ENCODE measurements at regions not wholly inside any gene's neighbourhood (a gene's known extent, or its start where the extent isn't known, plus 50 kb on each side); places are given as distances from the start of the nearest gene placed in this dataset.

- H3K9me3 Mint-ChIP-seq (ENCODE audit: low read depth), result peaks cover 5% of the 10 kb centered on the region
Measured at GRCh38 chr4:180721356-180721755, 1521.8 kb upstream of the TENM3 start.

GRCh38 chr4:180726611-180727010, 1516.6 kb upstream of the TENM3 start:
- TF ChIP-seq CTCF (IDR thresholded peaks at IDR 0.05; ENCODE audit: unreplicated experiment), result no peak
- no peak overlapping the region for H3K27ac Mint-ChIP-seq

More at GRCh38 chr4:180721356-180721755, 1521.8 kb upstream of the TENM3 start:
- H3K4me3 Mint-ChIP-seq (ENCODE audit: low read depth), result no peak overlapping the region
- no peaks in the 10 kb centered on the region for H3K27me3 Mint-ChIP-seq
- no peak for DNase-seq (ENCODE audit: low spot score, unreplicated experiment)
- H3K27ac Mint-ChIP-seq, result no peak overlapping the region
- no peak for TF ChIP-seq CTCF (IDR thresholded peaks at IDR 0.05; ENCODE audit: unreplicated experiment)
- H3K36me3 Mint-ChIP-seq (ENCODE audit: insufficient read depth), result no peaks in the 10 kb centered on the region
- no peaks in the 10 kb centered on the region for H3K4me1 Mint-ChIP-seq (ENCODE audit: low read depth)

DNA sequence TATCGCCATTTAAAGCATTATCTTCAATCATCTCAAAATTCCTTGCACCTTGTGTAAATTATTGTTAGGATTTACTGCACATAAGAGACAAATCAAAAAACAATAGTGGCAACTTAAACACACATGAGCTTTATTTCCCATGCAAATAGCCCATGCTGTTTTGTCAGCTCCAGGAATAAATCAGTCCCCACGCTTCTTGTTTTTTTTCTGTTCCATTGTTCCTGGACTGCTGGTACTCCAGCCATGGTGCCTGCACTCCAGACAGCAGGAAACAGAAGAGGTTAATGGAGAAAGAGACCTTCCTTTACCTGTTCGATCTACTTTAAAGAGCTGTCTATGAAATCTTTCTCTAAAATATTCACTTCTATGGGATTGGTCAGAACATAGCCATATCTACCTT, 1515.7 kb upstream of the TENM3 start:
- Mint-ChIP-seq H3K36me3 (ENCODE audit: insufficient read depth) (no peaks in the 10 kb centered on the region), H3K4me3 (ENCODE audit: low read depth) (no peak overlapping the region), H3K27me3 (no peaks in the 10 kb centered on the region), H3K9me3 (ENCODE audit: low read depth) (peaks cover 8% of the 10 kb centered on the region), H3K27ac (no peak overlapping the region), H3K4me1 (ENCODE audit: low read depth) (no peaks in the 10 kb centered on the region)
- DNase-seq (ENCODE audit: low spot score, unreplicated experiment), result no peak
- TF ChIP-seq CTCF (IDR thresholded peaks at IDR 0.05; ENCODE audit: unreplicated experiment), result no peak

More at GRCh38 chr4:180726611-180727010, 1516.6 kb upstream of the TENM3 start:
- Mint-ChIP-seq H3K9me3 (ENCODE audit: low read depth) (peaks cover 13% of the 10 kb centered on the region), H3K27me3 (no peaks in the 10 kb centered on the region), H3K4me3 (ENCODE audit: low read depth) (no peak overlapping the region), H3K4me1 (ENCODE audit: low read depth) (no peaks in the 10 kb centered on the region), H3K36me3 (ENCODE audit: insufficient read depth) (no peaks in the 10 kb centered on the region)
- no peak for DNase-seq (ENCODE audit: low spot score, unreplicated experiment)

DNA sequence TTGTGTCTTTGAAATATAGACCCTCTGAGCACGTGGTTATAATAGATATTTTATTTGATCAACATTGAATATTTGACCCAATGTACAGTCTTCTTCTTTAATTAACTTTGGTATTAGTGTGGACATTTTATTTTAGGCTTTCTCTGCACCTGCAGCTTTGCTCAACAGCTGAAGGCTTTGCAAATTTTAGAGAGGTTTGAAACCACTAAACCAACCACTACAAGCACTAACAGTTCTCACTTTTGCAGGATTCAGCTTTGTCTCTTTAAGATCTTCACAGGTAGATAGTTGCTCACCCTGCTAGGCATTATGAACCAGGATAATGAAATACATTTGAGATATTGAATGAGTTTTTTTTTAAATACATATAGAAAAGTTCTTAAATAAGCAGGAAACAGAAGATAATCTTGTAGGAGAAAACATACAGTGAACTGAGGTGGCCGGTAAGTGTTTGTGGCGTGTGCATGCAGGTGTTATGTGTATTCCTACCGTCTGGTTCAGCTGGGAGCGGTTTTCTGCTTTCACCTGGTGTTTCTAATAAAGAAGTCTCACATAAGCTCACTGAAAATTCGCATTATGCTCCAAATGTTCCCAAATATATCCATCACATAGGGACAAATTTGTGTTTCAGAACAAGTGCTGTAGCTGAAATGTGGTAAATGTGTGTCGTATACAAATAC, 1508.3 kb upstream of the TENM3 start:
- Mint-ChIP-seq H3K4me3 (ENCODE audit: low read depth) (no peak overlapping the region), H3K4me1 (ENCODE audit: low read depth) (no peaks in the 10 kb centered on the region), H3K36me3 (ENCODE audit: insufficient read depth) (no peaks in the 10 kb centered on the region), H3K9me3 (ENCODE audit: low read depth) (peaks cover 8% of the 10 kb centered on the region), H3K27ac (no peak overlapping the region), H3K27me3 (no peaks in the 10 kb centered on the region)
- TF ChIP-seq CTCF (IDR thresholded peaks at IDR 0.05; ENCODE audit: unreplicated experiment), result no peak
- no peak for DNase-seq (ENCODE audit: low spot score, unreplicated experiment)

DNA sequence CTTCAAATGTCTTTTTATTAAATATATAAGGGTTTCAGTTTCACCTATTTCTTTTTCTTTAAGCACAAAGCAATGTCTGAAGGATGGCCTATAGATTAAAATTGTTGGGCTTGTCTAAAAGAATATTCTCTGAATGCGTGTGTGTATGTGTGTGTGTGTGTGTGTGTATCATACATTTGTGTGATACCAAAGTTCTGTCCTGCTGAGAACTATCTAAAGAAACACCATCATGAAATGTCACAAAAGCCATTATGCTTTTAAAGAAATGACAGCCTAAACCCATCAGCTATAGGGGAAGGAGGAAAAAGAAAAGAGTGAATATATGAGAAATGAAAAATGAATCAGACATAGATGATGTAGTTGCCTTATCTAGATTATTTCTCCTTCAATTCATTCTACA, 1501.5 kb upstream of the TENM3 start:
- TF ChIP-seq CTCF (IDR thresholded peaks at IDR 0.05; ENCODE audit: unreplicated experiment), result no peak
- no peaks in the 10 kb centered on the region for H3K9me3 Mint-ChIP-seq (ENCODE audit: low read depth)
- DNase-seq (ENCODE audit: low spot score, unreplicated experiment), result no peak
- no peak overlapping the region for H3K4me3 Mint-ChIP-seq (ENCODE audit: low read depth)
- no peaks in the 10 kb centered on the region for H3K36me3 Mint-ChIP-seq (ENCODE audit: insufficient read depth)
- H3K27me3 Mint-ChIP-seq, result no peaks in the 10 kb centered on the region
- H3K27ac Mint-ChIP-seq, result no peak overlapping the region
- H3K4me1 Mint-ChIP-seq (ENCODE audit: low read depth), result no peaks in the 10 kb centered on the region
